ENCODE measurements at regions not wholly inside any gene's neighbourhood (a gene's known extent, or its start where the extent isn't known, plus 50 kb on each side); places are given as distances from the start of the nearest gene placed in this dataset.
"Not testable (repeated sequence)": the region's sequence is repeated elsewhere in the genome, so short reads cannot be mapped to it uniquely, and the experiment has no call there.

DNA sequence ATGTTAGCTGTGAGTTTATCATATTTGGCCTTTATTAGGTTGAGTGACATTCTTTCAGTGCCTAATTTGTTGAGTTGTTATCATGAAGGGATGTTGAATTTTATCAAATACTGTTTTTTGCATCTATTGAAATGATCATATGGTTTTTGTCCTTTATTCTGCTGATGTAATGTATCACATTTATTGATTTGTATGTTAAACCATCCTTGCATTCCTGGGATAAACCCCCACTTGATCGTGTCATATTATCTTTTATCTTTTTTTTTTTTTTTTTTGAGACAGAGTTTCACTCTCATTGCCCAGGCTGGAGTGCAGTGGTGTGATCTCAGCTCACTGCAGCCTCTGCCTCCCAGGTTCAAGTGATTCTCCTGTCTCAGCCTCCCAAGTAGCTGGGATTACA, 51.9 kb upstream of the MFGE8 start:
- not testable (repeated sequence) for DNase-seq

GRCh38 chr15:88970232-88970631, 57.1 kb upstream of the MFGE8 start:
- no peak for DNase-seq

DNA sequence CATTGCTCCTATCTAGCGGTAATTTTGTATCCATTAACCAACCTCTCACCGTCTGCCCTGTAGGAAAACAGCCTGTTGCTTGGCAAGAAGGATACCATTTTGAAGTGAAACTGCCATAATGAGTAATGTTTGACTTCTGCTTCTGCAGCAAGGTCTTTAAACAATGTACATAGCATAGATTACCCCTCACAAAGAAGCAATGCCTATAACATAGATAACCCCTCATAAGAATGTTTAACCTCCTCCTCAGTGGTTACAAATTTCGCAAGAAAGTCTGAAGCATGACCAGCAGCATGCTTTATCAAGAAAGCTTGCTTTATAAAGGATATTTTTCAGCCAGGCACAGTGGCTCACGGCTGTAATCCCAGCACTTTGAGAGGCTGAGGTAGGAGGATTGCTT, 61.2 kb upstream of the MFGE8 start:
- DNase-seq = no peak

DNA sequence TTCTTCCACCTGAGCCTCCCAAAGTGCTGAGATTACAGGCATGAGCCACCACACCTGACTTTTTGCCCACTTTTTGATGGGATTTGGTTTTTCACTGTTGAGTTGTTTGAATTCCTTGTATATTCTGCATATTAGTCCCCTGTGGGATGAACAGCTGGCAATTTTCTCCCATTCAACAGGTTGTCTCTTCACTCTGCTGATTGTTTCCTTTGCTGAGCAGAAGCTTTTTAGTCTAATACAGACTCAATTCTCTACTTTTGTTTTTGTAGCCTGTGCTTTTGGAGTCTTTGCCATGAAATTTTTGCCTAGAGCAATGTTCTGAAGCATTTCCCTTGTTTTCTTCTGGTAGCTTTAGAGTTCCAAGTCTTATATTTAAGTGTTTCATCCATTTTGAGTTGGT, 62.7 kb upstream of the MFGE8 start:
- DNase-seq = no peak

- DNase-seq = no peak
These were observed 63.5 kb upstream of the MFGE8 start for GRCh38 chr15:88976656-88977055.

GRCh38 chr15:88979674-88980073, 66.5 kb upstream of the MFGE8 start:
- no peak for DNase-seq

- DNase-seq = no peak
These were observed 67.3 kb upstream of the MFGE8 start for GRCh38 chr15:88980498-88980897.

- DNase-seq = no peak
These were observed 68.4 kb upstream of the MFGE8 start for GRCh38 chr15:88981244-88982215.

GRCh38 chr15:88982304-88982945, 69.2 kb upstream of the MFGE8 start:
- peak; percentile 66 for DNase-seq

DNA sequence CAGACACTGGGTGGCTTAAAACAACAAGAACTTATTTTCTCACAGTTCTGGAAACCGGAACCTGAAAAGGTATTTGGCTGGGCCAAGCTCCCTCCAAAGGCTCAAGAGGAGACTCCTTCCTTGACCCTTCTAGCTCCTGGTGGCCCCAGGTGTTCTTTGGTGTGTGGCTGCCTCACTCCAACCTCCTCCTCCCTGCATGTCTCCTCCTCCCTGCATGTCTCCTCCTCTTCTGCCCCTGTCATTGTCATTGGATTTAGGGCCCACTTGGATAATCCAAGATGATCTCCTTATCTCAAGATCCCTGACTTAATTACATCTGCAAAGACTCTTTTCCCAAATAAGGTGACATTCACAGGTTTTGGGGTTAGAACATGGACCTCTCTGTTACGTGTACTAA, 69.8 kb upstream of the MFGE8 start:
- no peak for DNase-seq

DNA sequence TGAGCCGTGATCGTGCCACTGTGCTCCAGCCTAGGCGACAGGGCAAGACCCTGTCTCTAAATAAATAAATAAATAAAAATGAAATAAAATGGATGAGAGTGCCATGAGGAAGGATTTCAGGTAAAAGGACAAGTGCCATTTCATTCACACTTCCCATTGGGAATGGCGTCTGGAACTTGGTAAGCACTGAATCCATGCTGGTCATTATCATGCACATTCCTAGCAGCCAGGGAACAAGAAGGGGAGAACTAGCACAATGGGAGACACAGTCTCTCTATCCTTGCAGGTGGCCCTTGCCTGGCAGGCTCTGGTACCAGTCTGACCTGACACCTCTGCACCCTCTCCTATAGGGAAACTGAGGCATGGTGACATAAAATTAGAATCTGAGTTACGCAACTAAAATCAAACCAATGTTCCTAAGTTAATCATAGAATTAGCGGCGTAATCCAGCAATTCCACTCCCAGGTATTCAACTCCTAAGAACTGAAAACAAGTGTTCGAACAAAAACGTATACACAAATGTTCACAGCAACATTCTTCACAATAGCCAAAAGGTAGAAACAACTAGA, 70.8 kb upstream of the MFGE8 start:
- no peak for DNase-seq

GRCh38 chr15:88985547-88986393, 72.6 kb upstream of the MFGE8 start:
- DNase-seq = no peak

GRCh38 chr15:88986949-88987590, 73.9 kb upstream of the MFGE8 start:
- DNase-seq = no peak

DNA sequence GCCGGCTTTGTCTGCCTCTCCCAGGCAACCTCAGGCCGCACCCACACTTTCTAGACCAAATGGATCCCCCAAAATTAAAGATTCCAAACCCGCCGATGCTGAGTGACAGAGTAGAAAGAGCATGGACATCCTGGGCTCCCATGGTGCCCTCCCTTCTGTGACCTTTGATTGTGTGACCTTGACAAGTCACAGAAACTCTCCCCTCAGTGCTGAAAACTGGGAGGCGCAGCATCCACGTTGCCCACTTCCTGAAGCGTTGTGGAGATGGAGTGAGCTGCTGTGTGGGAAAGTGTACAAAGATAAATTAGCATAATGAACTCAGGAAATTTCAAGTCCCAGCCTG, 74.4 kb upstream of the MFGE8 start:
- no peak for DNase-seq

DNA sequence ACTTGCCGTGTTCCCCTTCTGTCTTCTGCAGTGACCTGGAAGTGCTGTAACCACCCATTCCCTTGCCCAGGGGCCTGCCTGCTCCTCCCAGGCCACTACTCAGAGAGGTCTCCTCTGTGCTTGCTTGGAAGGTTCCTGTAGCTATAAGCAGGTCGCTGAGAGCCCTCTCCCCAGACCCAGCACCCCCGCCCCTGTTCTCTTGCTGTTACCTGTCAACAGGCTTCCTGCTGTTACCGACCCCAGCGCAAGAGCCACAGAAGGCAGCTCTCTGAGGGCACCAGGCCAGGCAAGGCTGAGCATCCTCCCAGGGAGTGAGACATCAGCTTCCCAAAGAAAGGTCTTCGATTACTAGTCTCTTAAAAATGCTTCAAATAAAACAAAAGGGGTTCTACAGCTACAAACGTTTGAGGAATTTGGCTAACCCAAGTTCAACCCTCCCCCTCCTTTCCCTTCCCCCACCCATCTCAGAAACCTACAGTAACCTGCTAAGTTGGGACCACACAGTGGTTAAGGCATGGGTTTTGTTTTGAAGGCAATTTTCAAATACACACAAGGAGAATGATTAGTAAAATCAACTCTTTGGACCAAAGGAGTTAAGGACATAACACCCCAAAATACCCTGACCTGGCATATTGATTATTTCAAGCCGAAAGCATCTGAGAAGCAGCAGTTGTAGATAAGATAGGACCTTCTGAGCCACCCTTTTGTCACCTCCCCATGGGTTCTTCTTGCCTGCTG, 74.9 kb upstream of the MFGE8 start:
- DNase-seq = no peak

DNA sequence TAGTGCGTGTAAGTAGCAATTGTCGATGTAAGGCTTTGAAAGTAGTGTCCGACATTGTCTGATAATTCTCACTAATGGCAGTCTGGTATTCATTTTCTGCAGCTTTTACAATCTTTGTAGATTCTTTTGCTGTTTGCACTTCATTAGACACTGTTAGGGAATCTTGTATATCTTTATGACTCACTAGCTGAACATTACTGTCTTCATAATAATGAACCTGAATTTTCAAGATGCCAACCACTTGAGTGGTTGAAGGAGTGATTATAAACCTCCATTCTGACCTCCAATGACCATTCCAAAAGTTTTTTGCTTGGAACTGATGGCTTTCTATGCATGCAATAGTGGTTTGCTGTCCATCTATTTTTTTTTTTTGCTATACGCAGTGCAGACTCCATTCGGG, 76.4 kb upstream of the MFGE8 start:
- no peak for DNase-seq

DNA sequence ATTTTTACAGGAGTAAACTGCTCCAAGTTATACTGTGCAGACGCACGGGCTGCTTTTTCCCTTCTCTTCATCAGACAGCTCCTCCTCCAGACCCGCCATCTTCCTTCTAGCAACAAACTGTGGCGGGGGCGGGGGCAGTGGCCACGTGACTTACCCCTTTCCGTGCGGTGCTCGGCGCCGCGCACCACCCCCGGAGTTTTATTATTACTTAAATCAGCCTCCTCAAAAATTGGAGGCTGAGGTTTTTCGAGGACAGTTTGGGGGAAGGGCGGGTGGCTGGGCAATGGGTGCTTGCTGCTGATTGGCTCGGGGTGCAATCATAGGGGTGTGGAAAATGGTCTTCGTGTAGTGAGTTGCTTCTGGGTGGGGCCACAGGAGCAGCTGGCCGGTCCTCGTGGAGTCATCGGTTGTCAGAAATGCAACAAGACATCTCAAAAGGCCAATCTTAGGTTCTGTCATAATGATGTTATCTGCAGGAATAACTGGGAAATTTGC, 77.1 kb upstream of the MFGE8 start:
- no peak for DNase-seq

GRCh38 chr15:88992216-88992615, 79.0 kb upstream of the MFGE8 start:
- DNase-seq = no peak

GRCh38 chr15:88992912-88993376, 79.8 kb upstream of the MFGE8 start:
- DNase-seq = no peak

- no peak for DNase-seq
These were observed 80.5 kb upstream of the MFGE8 start for GRCh38 chr15:88993662-88994061.

DNA sequence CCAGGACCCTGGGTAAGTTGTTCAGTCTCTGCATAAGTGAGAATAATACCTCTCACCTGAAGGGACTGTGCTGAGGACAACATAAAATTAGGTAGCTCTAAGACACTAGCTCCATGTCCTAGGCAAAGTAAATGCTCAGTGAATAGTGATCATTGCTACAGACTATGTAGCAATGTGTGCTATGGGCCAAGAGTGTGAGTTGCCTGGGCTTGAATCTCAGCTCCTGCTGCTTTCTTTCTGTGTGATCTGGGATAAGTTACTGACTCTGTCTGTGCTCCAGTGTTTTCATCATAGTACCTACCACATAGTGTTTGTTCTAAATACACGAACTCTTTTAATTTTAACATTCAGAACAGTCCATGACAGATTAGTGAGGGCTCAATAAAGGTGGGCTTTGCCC, 81.1 kb upstream of the MFGE8 start:
- no peak for DNase-seq

Data from dermis blood vessel endothelial cell (primary cell).